NCI-H2196 treated with DMSO at 0.1 percent for 48 hours (cell line): ENCODE measurements at regions not wholly inside any gene's neighbourhood (a gene's known extent, or its start where the extent isn't known, plus 50 kb on each side); places are given as distances from the start of the nearest gene placed in this dataset.
"Not testable (repeated sequence)": the region's sequence is repeated elsewhere in the genome, so short reads cannot be mapped to it uniquely, and the experiment has no call there.

Experiments used
- DNase-seq: peaks from one replicate; lab custom pipeline; 2025; ENCODE audit not compliant: unreplicated experiment; lab: John Stamatoyannopoulos, UW

DNA sequence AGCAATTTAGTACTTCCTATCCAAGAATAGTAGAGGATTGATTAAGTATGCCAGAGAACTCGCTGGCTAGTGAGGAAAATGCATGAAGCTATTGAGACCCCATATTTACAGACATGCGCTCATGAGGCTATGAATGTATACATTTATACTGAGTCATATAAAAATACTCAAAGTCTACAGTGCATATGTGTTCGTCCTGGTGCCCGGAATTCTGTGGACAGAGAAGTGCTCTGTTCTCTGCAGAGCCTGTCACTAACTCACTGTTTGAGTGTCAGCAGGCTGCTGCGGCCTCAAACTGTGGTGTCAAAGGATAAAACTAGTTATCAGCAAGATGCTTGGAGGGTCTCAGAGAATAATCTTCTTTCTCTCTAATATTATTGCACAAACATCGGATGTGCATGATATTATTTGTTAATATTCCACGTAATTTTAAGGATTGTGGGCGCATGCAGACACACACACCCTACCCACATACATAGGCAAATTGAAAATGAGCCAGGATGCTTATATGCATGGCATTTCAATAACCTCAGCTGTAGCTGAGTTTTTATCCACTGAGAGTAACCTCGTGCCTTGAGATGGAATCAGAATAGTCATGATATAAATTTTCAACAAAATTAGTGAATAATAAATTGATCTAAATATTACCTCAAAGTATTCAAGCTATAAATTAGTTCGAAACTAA, 50.0 kb upstream of the TSC22D2 start:
- no peak for DNase-seq

DNA sequence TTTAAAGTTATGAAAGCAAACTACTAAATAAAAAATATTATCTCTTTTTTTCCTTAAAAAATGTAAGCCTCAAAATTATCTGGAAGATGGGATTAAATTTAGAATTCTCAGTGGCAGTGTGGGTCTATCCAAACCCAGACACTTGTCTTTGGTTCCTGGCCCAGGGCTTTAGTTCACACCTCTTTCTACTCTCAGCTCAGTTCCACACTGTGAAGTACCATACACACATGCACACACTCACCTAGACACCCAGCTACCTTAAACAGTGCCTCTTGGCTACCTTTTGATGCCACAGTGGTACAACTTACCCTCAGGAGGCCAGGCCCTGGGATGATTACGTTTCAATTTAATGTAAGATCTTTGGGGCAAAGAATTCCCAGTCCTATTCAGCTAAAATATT, 51.0 kb upstream of the TSC22D2 start:
- DNase-seq = no peak

DNA sequence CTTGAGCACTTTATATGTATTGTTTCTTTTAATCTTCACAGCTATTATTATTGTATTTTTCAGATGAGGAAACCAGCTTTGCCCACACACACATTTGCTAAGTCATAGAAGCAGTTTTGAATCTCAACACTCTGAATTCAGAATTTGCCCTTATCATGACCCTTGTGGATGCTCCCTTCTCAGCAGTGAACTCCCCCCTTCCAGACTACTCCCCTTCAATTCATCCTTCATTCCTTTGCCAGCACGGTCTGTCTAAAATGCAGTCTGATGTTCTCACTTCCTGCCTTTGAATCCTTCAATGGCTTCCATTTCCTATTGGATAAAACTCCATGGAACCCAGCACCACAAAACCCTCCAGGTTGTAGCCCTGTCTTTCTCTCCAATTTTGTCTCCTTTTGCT, 52.5 kb upstream of the TSC22D2 start:
- no peak for DNase-seq

DNA sequence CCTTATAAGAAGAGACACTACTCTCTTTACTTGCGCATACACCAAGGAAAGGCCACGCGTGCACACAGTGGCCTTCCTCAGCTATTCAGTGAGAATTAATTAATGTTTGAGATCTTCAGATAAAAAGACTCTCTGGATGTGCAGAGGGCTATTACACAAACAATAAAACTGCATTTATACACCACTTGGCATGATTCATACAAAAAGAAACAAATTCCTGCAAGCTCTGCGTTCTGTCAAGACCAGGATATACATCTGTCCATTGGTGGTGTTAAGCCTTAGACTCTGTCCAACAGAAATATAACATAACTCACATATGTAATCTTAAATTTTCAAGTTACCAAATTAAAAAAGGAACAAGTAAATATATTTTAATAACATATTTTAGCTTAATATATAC, 55.2 kb upstream of the TSC22D2 start:
- DNase-seq = no peak

DNA sequence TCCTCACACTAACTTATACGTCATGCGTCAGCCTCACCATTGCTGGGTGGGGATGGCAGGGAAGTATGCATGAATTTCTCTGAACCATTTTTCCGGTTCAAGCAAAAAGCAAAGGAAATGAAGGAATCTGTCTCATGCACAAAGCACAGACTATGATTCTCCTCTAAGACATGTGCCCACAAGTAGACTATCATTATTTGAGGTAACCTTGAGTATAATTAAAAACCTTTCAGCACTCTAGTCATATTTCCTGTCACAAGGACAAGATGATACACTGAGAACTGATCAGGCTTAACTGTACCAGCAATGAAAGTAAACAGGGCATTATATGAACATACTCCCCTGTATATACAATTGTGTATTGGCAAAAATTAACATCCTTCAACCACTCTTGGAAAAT, 56.7 kb upstream of the TSC22D2 start:
- no peak for DNase-seq

DNA sequence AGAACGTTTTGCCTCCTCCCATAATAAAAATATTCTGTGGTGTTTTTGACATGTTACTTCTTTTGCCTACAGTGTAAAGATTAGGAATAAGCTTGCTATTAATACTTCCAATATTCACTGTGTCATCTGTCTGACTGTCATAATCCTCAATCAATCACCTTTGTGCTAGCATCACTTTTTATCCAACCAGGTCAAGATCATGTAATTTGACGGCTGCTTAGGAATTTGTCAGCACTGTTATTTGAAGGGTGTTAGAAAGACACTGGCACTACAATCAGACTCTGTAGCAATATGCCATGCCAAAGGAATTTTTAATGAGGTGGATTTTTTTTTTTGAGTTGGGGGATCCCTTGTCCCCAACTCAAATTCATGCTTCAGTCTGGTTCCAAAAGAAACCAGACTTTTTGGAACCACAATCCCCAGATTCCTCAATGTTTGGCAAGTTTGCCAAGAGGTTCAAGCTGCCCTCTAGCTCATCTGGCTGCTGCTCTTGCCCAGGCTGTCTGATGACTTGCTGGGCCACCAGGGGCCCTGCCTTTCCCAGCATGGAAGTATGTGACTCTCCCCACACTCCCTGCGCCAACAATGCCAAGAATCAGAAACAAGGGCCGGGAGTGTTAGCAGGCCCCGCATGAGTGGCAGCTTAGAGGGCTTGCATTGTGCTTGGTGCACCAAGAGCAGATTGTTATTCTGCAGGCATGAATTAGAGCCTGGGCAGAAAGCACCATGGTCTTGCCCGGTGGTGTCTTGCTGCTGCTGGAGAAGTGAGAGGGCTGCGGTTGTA, 58.6 kb upstream of the TSC22D2 start:
- DNase-seq = no peak

DNA sequence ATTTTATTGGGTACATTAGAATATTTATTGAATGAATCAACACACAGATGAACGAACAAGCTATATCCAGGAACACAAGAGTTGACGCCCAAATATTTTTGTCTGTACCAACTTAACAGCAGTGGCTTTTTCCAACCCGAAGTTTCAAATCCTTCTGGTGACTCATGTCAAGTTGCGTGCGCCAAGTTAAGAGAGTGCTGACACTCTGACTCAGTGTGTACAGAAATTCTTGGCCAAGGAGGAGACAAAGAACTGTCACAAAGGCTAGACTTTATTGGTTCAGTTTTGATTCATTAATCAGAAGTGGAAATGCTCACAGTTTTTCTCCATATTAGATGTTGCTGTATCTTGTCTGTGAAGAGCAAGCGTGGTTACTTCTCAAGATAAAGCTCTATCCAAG, 59.6 kb upstream of the TSC22D2 start:
- DNase-seq = no peak

DNA sequence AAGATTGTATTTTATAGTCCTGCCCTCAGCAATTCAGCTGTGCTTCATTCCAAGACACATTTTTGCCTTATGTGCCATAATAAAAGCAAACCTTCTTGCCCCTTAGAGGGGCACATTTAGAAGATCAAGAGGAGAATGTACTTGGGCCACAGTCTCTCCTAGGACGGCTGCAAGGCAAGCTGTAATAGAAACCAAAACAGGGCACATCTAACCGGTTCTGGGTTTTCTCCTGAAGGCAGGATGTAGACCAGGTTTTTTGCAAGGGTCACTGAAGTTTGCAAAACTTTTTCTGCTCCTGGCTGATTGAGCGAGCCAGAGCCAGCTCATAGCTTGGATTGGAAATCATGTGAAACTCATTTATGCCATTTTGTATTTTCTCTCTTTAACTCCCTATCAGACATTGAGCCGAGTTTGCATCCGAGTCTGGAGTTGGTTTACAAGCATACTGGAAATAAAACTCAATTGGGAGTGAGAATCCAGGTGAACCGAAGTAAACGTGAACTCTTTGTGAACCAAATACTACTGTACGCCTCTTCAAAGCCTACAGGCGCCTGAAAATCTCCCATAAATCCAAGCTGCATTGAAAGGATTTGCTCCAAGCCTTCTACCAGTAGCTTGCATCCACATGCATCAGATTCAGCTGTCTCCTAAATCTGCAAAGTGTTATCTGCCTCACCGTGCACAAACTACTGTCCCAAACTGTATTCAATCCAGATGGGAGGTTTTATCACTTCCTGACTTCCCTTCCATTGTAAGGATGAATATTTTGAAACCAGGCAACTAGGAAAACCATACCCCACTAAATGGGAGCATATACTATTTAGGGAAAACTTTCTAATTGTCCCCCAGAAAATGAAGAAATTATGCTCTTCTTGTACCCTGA, 60.9 kb upstream of the TSC22D2 start:
- no peak for DNase-seq

DNA sequence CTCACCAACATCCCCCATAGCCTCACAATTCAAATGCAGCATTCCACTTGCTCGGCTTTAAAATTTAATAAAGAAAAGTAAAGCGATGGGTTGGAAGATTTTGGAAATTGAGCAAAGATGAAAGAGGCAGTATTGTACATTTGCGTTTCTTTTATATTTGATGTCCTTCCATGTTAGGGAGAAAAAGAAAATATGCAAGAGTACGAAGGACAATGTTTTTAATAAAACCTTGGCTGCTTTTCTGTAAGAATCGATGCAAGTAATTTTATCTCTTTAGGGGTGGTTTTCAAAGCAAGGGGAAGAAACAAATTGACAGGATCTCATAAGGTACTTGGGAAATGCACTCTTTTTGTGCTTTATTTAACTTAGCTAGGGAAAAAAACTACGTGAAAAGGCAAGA, 61.8 kb upstream of the TSC22D2 start:
- no peak for DNase-seq

DNA sequence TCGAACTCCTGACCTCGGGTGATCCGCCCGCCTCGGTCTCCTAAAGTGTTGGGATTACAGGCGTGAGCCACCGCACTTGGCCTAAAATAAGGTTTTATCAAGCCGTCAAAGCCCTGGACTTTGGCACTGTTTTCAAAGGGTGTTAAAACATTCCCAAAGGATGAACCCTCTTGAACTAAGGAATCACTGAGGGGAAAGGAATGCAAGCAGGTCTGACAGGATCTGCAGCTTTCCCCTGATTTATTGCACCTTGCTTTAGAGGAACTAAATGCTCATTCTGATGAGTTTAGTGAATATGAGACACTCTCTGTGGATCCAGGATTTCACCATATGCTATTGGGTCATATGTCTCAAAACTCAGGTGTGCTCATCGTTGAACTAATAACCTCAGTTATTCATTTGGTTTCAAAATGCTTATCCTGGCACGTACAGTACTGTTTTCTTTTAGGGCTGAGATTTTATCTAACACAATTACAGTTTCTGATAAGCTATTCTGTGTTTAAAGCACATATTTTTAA, 63.0 kb upstream of the TSC22D2 start:
- no peak for DNase-seq

DNA sequence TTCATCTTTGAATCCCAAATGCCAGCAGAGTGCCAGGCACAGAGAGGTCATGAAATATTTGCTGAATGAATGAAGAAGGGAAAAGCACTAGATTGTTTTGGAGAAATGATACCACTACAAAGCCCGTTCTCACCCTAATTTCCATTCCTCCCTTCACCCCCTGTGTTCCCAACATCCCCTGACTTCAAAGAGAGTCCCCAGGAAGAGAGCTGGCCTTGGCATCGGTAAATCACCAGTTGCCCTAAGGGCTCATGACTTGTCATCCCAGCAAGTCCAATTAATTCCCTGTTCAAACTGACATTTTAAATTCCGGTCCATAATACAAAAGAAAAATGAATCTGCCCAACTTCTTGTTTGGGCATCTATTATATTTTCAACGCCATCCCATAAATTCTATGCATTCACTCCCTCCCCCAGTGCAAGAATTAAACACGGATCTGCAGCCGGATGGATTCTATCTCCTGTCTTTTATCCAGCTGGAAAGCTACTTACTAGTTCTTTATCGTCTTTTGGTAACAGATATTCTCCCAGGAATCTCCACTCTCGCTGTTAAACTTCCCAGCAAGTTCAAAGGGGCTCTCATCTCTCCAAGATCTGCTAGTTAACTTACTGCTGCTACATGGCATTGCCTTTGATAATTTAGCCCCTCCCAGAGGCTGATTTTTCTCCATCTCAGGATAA, 63.9 kb upstream of the TSC22D2 start:
- no peak for DNase-seq

DNA sequence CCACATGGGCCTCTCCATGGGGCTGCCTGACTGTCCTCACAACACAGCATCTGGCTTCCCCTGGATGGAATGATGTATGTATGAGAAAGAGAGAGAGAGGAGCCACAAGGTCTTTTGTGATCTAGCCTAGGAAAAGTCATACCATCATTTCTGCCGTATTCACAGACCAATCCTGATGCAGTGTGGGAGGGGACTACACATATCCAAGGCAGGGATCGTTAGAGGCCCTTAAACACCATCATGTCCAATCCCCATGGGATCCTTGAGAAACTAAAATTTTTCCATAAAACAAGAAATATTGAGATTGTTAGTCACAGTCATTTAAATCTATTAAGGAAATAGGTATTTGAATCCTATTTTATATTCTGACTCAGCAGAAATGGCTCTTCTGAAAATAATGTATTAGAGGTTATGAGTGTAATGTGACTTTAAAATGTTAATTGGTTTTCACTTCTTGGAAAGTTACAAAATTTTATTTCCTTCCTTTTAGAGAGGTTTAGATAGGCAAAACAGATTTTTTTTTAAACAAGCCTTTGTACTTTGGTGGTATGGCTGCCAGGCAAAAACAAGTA, 65.1 kb upstream of the TSC22D2 start:
- no peak for DNase-seq

DNA sequence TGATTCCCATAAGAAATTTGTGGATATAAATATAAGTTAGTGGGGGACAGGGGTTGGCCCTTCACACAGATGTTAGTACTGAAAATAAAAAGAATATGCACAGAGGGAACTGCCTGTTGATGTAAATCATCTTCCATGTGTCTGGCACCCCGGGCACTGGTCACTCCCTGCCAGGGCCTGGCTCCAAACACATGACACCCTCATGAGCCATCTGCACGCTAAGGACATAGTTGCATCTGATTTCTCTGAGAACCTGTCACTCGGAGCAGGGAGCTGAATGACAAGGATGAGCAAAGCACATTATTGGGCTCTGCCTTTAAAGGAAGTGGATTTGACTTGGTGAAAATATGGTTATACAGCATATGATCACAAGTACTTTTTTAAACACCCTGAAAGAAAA, 66.2 kb upstream of the TSC22D2 start:
- DNase-seq = no peak

DNA sequence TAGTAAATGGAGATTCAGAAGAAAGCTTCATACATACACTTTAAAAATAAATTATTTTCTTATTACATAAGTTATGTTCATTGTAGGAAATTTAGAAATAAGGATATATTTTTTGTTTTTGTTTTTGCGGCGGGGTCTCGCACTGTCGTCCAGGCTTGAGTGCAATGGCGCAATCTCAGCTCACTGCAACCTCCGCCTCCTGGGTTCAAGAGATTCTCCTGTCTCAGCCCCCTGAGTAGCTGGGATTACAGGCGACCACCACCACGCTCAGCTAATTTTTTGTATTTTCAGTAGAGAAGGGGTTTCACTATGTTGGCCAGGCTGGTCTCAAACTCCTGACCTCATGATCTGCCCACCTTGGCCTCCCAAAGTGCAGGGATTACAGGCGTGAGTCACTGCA, 71.7 kb upstream of the TSC22D2 start:
- DNase-seq = not testable (repeated sequence)

DNA sequence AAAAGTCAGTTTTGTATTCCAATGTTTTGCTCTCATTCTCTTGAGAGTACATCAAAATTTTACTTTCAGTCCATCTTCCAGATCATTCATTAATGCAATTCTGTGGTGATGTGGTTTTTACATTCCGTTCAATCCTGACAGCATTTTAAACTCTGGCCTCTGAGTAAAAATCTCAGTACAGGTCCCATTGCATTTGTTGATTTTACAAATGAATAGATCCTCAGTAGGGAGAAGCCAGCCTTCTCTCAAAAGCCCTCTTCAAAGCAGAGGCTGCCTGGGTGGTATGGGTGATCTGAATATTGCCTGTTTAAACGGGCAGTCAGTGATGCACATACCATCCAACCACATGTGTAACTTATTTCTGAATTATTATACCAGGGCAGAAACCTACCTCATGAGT, 72.5 kb upstream of the TSC22D2 start:
- no peak for DNase-seq

DNA sequence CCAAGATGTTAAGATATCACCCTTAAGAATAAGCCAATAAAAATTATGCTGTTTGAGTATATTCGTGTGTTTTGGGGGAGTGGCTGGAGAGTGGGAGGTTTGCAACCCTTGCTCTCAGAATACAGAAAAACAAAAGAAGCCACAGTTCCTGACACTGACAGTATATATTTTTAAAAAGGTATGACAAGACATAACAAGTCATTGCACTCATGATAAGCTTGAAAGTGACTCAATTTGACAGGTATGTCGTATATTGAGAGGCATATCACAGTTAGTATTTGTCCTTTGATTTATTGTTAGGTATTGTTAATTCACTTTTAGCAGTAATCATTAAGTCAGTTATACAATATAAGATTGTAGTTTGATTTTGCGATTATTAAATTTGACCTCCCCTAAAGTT, 73.1 kb upstream of the TSC22D2 start:
- DNase-seq = no peak

DNA sequence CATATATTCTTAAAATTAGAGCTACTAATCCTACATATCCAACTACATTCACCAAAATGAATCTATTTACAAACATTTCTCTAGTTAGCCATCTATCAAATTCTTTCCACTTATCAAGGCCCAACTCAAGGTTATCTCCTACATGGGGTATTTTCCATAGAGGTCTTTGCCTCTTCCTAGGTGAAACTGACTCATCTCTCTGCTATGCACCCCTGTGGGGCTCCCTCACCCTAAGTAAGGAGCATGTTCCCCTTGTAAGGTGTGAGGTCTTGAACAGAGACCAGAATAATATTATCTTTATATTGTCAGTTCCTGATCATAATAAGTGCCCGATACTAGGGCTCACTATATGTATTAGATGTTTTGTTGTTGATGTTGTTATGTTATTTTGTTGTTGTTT, 74.6 kb upstream of the TSC22D2 start:
- DNase-seq = no peak

DNA sequence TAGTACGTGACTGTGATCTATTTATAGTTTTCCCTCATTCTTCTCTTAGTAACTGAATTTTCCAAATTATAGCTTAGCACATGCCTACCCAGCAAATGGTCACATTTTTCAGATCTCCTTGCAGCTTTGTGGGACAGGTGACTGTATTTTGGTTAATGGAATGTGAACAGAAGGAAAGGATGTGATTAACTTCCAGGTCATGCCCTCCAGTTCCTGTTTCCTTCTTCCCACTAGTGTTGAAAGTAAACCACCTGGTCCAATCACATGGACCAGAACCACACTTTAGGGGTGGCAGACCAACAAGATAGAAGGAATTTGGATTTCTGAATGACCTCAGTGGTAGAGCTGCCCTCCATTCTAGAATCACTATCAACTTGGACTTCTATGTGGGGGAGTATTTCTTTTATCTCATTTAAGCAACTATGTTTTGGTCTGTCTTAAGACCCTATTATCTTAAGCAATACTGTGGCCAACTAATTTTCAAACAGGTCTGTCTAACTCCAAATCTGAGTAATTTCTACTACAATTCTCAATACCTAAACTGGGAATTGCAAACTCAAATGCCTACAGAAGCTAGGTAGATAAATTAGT, 76.0 kb upstream of the TSC22D2 start:
- DNase-seq = no peak

DNA sequence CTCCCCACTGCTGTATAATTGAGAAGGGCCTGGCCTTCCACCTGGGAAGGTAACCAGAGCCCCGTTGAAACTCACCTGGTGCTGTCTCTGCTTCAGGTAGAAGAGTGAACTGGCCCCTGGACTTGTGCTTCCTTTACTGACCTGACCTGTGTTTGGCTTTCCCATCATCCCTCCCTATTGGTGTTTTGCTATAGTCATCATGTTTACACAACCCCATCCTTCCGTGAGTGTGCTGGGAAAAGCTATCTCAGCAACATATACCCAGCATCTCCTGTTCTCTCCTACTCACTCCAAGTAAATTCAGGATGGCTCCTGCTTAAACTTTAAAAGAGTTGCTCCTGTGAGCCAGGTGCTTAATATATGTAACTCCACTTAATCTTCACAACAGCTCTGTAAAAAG, 77.2 kb upstream of the TSC22D2 start:
- DNase-seq = no peak

DNA sequence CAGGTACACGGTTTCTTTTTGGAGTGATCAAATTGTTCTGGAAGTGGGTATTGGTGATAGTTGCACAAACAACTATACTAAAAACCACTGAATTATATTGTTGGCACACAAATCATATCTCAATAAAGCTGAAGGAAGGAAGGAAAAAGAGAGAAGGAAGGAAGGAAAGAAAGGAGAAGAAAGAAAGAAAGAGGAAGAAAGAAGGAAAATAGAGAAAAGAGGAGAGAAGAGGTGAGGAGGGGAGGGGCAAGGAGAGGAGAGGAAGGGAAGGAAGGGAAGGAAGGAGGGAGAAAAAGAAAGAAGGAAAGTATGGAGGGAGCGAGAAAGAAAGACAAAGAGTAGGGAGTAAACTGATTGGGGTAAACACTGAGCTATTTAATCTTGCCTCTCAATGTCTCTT, 77.9 kb upstream of the TSC22D2 start:
- no peak for DNase-seq
